ENCODE measurements at regions not wholly inside any gene's neighbourhood (a gene's known extent, or its start where the extent isn't known, plus 50 kb on each side); places are given as distances from the start of the nearest gene placed in this dataset.

GRCh38 chr2:4539121-4539520 is 835.7 kb downstream of the DCDC2C start:
- TF ChIP-seq FOXP2 (optimal IDR thresholded peaks at IDR 0.05; ENCODE audit: borderline replicate concordance, extremely low read depth, extremely low read length, insufficient read depth) = no peak
- no peak for TF ChIP-seq POLR2AphosphoS5 (IDR thresholded peaks at IDR 0.05; ENCODE audit: low read depth, low read length)
- TF ChIP-seq SIN3A (IDR thresholded peaks at IDR 0.05; ENCODE audit: borderline replicate concordance, insufficient read depth, low read length) = no peak
- TF ChIP-seq REST (IDR thresholded peaks at IDR 0.05; ENCODE audit: insufficient read depth in 1 of 2, low read depth in 2 of 2, low read length in 2 of 2) = no peak
- no peak for TF ChIP-seq TAF1 (IDR thresholded peaks at IDR 0.05; ENCODE audit: borderline replicate concordance, insufficient read depth, low read length)

- TF ChIP-seq POLR2AphosphoS5 (IDR thresholded peaks at IDR 0.05; ENCODE audit: low read depth, low read length) = no peak
- TF ChIP-seq REST (IDR thresholded peaks at IDR 0.05; ENCODE audit: insufficient read depth in 1 of 2, low read depth in 2 of 2, low read length in 2 of 2) = no peak
- no peak for TF ChIP-seq FOXP2 (optimal IDR thresholded peaks at IDR 0.05; ENCODE audit: borderline replicate concordance, extremely low read depth, extremely low read length, insufficient read depth)
- no peak for TF ChIP-seq TAF1 (IDR thresholded peaks at IDR 0.05; ENCODE audit: borderline replicate concordance, insufficient read depth, low read length)
- TF ChIP-seq SIN3A (IDR thresholded peaks at IDR 0.05; ENCODE audit: borderline replicate concordance, insufficient read depth, low read length) = no peak
Measured at GRCh38 chr2:4549666-4550210, 846.4 kb downstream of the DCDC2C start.

GRCh38 chr2:4551691-4552474 is 848.5 kb downstream of the DCDC2C start:
- TF ChIP-seq TAF1 (IDR thresholded peaks at IDR 0.05; ENCODE audit: borderline replicate concordance, insufficient read depth, low read length) = no peak
- TF ChIP-seq SIN3A (IDR thresholded peaks at IDR 0.05; ENCODE audit: borderline replicate concordance, insufficient read depth, low read length) = no peak
- no peak for TF ChIP-seq REST (IDR thresholded peaks at IDR 0.05; ENCODE audit: insufficient read depth in 1 of 2, low read depth in 2 of 2, low read length in 2 of 2)
- no peak for TF ChIP-seq FOXP2 (optimal IDR thresholded peaks at IDR 0.05; ENCODE audit: borderline replicate concordance, extremely low read depth, extremely low read length, insufficient read depth)
- no peak for TF ChIP-seq POLR2AphosphoS5 (IDR thresholded peaks at IDR 0.05; ENCODE audit: low read depth, low read length)

GRCh38 chr2:4553241-4553640 is 849.9 kb downstream of the DCDC2C start:
- TF ChIP-seq TAF1 (IDR thresholded peaks at IDR 0.05; ENCODE audit: borderline replicate concordance, insufficient read depth, low read length) (no peak), REST (IDR thresholded peaks at IDR 0.05; ENCODE audit: insufficient read depth in 1 of 2, low read depth in 2 of 2, low read length in 2 of 2) (no peak), SIN3A (IDR thresholded peaks at IDR 0.05; ENCODE audit: borderline replicate concordance, insufficient read depth, low read length) (no peak), POLR2AphosphoS5 (IDR thresholded peaks at IDR 0.05; ENCODE audit: low read depth, low read length) (no peak), FOXP2 (optimal IDR thresholded peaks at IDR 0.05; ENCODE audit: borderline replicate concordance, extremely low read depth, extremely low read length, insufficient read depth) (no peak)
